Erythroblast (primary cell): ENCODE measurements at regions not wholly inside any gene's neighbourhood (a gene's known extent, or its start where the extent isn't known, plus 50 kb on each side); places are given as distances from the start of the nearest gene placed in this dataset.

ENCODE experiments used
- GATA1 ChIP-seq: IDR thresholded peaks from 2 replicates; pipeline ENCODE4 v1.6.1; 2011; ENCODE audit warnings: low read depth, mild to moderate bottlenecking, control low read depth, low read length, moderate library complexity
- POLR2A ChIP-seq: IDR thresholded peaks from 2 replicates; pipeline ENCODE4 v1.6.1; 2011; ENCODE audit warnings: mild to moderate bottlenecking, low read length

GRCh38 chr1:229993060-229993459 lies 74.0 kb upstream of the GALNT2 start:
- TF ChIP-seq POLR2A (no peak), GATA1 (no peak)
